ENCODE measurements at regions not wholly inside any gene's neighbourhood (a gene's known extent, or its start where the extent isn't known, plus 50 kb on each side); places are given as distances from the start of the nearest gene placed in this dataset.
"Not testable (repeated sequence)": the region's sequence is repeated elsewhere in the genome, so short reads cannot be mapped to it uniquely, and the experiment has no call there.

DNA sequence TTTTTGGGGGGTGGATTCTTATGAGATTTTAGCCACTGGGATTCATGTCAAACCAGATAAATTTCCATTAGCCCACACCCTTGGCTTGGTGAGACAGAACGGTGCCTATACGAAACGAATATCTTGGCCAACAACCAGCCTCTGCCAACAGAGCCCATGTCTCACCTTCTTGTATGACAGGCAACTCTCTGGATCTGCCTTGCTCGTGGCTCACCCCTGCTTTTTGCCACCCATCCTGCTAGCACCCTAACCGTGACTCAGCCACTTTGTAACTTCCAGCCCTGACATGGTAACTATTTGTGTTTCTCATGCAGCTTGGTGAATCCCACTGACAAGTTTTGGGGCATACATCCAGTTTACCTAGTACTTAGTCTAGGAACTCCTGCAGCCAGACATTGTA lies 457.0 kb downstream of the SPATA31D1 start:
- DNase-seq: no peak

GRCh38 chr9:82447343-82447742 lies 458.8 kb downstream of the SPATA31D1 start:
- DNase-seq: no peak

GRCh38 chr9:82449986-82450385 lies 461.4 kb downstream of the SPATA31D1 start:
- DNase-seq: no peak

- DNase-seq: no peak
These were observed 466.1 kb downstream of the SPATA31D1 start for GRCh38 chr9:82454509-82455190.

- DNase-seq: no peak
These were observed 468.1 kb downstream of the SPATA31D1 start for GRCh38 chr9:82456642-82457041.

GRCh38 chr9:82457298-82457697 lies 468.7 kb downstream of the SPATA31D1 start:
- DNase-seq: peak in 1 of 2 donors; percentile 20

- DNase-seq: no peak
These were observed 469.3 kb downstream of the SPATA31D1 start for GRCh38 chr9:82457891-82458290.

- no peak for DNase-seq
These were observed 469.7 kb downstream of the SPATA31D1 start for GRCh38 chr9:82458296-82458695.

- no peak for DNase-seq
These were observed 478.2 kb downstream of the SPATA31D1 start for GRCh38 chr9:82466616-82467260.

DNA sequence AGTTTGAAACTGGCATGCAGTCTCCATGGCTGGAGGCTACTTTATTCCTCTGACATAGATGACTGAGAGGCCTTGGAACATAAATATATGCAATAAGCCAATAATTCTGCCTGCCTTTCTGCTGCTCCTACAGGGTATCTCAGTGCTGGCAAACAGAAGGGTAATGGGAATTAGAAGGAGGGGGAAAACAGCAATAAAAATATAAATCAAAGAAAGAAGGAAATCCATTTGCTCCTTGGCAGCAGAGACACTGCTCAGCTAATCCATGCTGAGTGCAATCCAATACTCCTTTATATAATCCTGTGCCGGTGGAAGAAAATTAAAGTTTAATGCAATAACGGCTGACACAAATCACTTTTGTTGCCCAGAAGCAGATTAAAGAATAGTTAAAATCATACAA lies 478.9 kb downstream of the SPATA31D1 start:
- DNase-seq: no peak

GRCh38 chr9:82474235-82474634 lies 485.7 kb downstream of the SPATA31D1 start:
- DNase-seq: no peak

DNA sequence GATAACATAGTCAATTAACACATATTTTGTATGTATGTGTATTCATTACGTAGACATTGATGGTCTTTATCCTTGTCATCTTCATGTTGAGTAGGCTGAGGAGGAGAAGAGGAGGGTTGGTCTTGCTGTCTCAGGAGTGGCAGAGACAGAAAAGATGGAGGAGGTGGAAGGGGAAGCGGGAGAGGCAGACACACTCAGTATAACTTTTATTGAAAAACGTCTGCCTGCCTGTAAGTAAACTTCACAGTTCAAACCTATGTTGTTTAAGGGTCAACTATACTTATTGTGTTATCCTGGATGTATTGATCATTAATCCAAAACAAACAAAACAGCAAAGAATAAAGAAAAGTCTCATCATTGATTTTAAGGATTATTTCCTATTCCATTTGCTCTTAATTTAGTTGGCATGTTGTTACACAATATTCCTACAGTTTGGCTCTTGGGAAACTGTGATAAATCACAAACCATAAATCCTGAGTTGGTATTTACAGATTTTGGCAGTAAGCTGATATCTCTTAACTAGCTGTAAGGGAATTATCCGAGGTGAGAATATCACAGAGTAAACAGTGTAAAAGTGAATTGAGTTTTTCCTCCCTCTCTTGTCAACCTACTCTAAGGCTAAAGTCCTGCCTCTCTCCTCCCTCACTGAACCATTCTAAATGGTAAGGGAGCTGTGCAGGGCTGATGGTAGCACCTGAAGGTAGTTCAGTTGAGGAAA lies 487.2 kb downstream of the SPATA31D1 start:
- DNase-seq: no peak

GRCh38 chr9:82480921-82481320 lies 492.3 kb downstream of the SPATA31D1 start:
- DNase-seq: no peak

GRCh38 chr9:82487935-82488312 lies 499.4 kb downstream of the SPATA31D1 start:
- DNase-seq: no peak

DNA sequence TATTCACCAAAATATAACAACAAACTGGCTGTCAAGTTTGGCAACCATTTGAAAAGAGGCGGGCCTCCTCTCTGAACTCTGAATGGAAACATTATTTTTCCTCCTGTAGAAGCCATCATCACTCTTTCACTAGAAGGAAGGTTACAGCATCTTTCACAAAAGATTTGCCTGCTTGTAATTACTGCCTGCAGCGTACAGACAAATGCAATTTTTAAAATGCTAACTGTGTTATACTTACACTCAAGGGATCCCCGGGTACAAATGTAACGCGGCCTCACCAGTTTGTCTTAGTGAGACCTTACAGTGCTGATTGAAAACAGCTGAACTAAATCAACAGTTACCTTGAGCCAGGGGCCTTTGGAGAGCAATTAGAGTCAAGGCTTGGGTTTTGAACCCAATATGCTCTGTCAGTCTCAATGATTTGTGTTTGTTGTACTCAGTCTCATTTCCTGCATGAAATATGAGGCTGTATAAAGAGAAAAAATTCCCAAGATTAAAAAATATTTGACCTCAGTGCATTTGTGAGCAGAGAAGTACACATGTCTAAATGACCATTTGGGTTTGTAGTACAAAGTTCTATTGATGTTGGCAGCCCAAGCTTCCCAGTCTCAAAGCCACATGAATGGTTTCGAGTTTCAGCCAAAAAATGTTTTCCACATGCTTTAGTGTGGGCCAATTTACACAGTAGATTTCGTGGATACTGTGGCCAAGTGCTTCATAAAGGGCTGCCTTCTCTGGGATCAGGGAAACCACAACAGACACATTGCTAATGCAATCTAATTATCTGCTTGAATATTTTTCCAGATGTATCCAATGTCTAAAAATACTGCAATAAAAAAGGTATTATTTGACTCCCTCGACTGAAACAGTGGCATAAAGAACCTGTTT lies 500.0 kb downstream of the SPATA31D1 start:
- peak; percentile 82 to 85 for DNase-seq

GRCh38 chr9:82489201-82489821 lies 500.7 kb downstream of the SPATA31D1 start:
- DNase-seq: peak in 1 of 2 donors; percentile 36

DNA sequence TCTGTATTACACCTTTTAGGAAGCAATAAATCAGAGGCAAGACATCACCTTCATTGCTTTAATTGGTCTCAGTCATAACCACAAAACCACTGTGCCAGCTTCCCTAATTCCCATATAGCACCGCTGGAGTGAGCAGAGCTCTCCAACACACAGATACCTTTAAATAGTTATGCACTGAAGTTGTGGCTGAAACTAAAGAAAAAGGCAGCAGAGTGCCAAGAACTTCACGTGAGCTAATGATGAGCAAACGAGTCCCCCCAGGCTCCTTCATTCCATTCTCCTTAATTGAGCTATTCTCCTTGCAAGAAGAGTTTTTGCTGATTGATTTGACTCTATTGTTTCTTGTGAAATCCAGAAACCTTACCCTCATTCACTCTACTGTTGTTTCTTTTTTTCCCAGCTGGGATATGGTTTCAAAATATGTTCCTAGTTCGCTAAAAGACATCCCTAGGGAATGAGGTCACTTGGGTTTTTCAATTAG lies 501.5 kb downstream of the SPATA31D1 start:
- DNase-seq: no peak

- not testable (repeated sequence) for DNase-seq
These were observed 502.2 kb downstream of the SPATA31D1 start for GRCh38 chr9:82490821-82491220.

DNA sequence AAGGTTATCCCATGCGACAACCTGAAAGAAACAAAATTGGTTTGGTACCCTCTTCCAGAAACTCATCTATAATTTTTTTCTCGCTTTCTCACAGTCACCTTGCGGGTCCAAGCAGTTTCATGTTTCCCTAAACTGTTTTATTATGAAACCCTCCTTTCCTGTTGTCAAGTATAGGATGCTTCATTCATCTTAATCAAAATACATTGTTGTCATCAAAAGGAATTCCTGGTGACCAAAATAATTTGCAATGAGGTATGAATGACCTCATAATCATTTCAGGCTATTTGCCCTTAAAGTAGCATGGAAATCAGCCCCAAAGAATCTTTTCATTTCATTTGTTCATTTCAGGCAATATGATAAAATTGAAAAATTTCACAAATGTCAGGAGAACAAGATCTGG lies 503.0 kb downstream of the SPATA31D1 start:
- no peak for DNase-seq

- no peak for DNase-seq
These were observed 503.7 kb downstream of the SPATA31D1 start for GRCh38 chr9:82492274-82492673.

Data from right lung (tissue), 2 donors.